GM23248 (cell line): ENCODE measurements at regions not wholly inside any gene's neighbourhood (a gene's known extent, or its start where the extent isn't known, plus 50 kb on each side); places are given as distances from the start of the nearest gene placed in this dataset.

Experiments
- EZH2 ChIP-seq: fragments of 200-600 bp; sonication (generic); IDR thresholded peaks from 2 replicates; pipeline ENCODE4 v1.6.1; 2018; ENCODE audit warnings: antibody characterized with exemption, mild to moderate bottlenecking; ENCODE audit not compliant: insufficient read depth, poor library complexity, severe bottlenecking
- EZH2phosphoT487 ChIP-seq: fragments of 200-600 bp; sonication (generic); IDR thresholded peaks from 2 replicates; pipeline ENCODE4 v1.6.1; 2018; ENCODE audit warnings: antibody characterized with exemption, moderate library complexity, mild to moderate bottlenecking, low read depth; ENCODE audit not compliant: insufficient read depth

DNA sequence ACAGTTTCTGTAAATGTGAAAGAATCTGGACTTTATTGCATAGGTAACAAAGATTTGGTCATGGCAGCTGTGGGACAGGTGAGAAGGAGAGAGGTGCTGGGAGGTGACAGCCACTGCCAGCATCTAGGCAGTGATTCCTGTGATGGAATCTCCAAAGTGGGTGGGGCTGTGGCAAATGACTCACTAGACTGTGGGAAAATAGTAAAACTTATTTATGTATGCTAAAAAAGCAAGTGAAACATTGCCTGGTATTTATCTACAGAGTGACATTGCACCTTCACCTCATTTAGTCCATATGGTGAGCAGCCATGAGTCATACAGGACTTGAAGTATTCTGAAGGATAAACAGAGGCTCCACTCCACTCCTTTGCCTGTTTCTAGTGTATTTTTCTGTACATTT is 145.3 kb upstream of the MEX3C start:
- TF ChIP-seq EZH2 (no peak), EZH2phosphoT487 (no peak)
